WERI-Rb-1 (cell line): ENCODE measurements at regions not wholly inside any gene's neighbourhood (a gene's known extent, or its start where the extent isn't known, plus 50 kb on each side); places are given as distances from the start of the nearest gene placed in this dataset.

Experiments used
- DNase-seq: peaks from one replicate; pipeline ENCODE4 v3.0.0-alpha.2; 2020
- H3K27ac ChIP-seq: fragments of 250-450 bp; sonication (Bioruptor Pico); 2 replicates; pipeline ENCODE4 v1.5.1; 2020; ENCODE audit warnings: mild to moderate bottlenecking, moderate library complexity
- H3K27me3 ChIP-seq: fragments of 250-450 bp; sonication (Bioruptor Pico); 2 replicates; pipeline ENCODE4 v1.5.1; 2021; ENCODE audit warnings: mild to moderate bottlenecking, low read depth, moderate library complexity; ENCODE audit not compliant: insufficient read depth, severe bottlenecking
- H3K36me3 ChIP-seq: fragments of 250-450 bp; sonication (Bioruptor Pico); 2 replicates; pipeline ENCODE4 v1.5.1; 2020; ENCODE audit warnings: mild to moderate bottlenecking, moderate library complexity
- H3K4me3 ChIP-seq: 2 replicates; pipeline ENCODE4 v1.5.1; 2011; ENCODE audit warnings: low read depth, mild to moderate bottlenecking, control low read depth, low read length
- H3K9me3 ChIP-seq: fragments of 250-450 bp; sonication (Bioruptor Pico); 2 replicates; pipeline ENCODE4 v1.5.1; 2021; ENCODE audit warnings: mild to moderate bottlenecking, moderate library complexity; ENCODE audit not compliant: severe bottlenecking
- CTCF ChIP-seq: IDR thresholded peaks from 2 replicates; pipeline ENCODE4 v1.5.1; 2011; ENCODE audit warnings: low read depth, mild to moderate bottlenecking, control low read depth, inconsistent platforms, low read length

- Histone ChIP-seq H3K27me3 (no peaks in the 10 kb centered on the region), H3K27ac (no peak overlapping the region), H3K9me3 (no peaks in the 10 kb centered on the region), H3K4me3 (no peak overlapping the region), H3K36me3 (no peaks in the 10 kb centered on the region)
- no peak for TF ChIP-seq CTCF
- no peak for DNase-seq
Observed at GRCh38 chr2:122363885-122364284, 608.4 kb downstream of the TSN start.

GRCh38 chr2:122366427-122366826, 611.0 kb downstream of the TSN start:
- Histone ChIP-seq H3K27me3 (no peaks in the 10 kb centered on the region), H3K27ac (no peak overlapping the region), H3K9me3 (no peaks in the 10 kb centered on the region), H3K36me3 (no peaks in the 10 kb centered on the region), H3K4me3 (no peak overlapping the region)
- no peak for DNase-seq
- no peak for TF ChIP-seq CTCF

GRCh38 chr2:122366969-122367645, 611.7 kb downstream of the TSN start:
- Histone ChIP-seq H3K4me3 (no peak overlapping the region), H3K27me3 (no peaks in the 10 kb centered on the region), H3K36me3 (no peaks in the 10 kb centered on the region), H3K9me3 (no peaks in the 10 kb centered on the region), H3K27ac (no peak overlapping the region)
- no peak for TF ChIP-seq CTCF
- no peak for DNase-seq

- H3K27me3 ChIP-seq = no peaks in the 10 kb centered on the region
Observed at GRCh38 chr2:122367646-122368010, 612.2 kb downstream of the TSN start.

GRCh38 chr2:122368576-122369243, 613.3 kb downstream of the TSN start:
- Histone ChIP-seq H3K27ac (no peak overlapping the region), H3K9me3 (no peaks in the 10 kb centered on the region), H3K4me3 (no peak overlapping the region), H3K36me3 (no peaks in the 10 kb centered on the region), H3K27me3 (no peaks in the 10 kb centered on the region)
- no peak for TF ChIP-seq CTCF
- DNase-seq = peak; percentile 22

More at GRCh38 chr2:122367646-122368010, 612.2 kb downstream of the TSN start:
- Histone ChIP-seq H3K27ac (no peak overlapping the region), H3K4me3 (no peak overlapping the region), H3K9me3 (no peaks in the 10 kb centered on the region), H3K36me3 (no peaks in the 10 kb centered on the region)
- DNase-seq = no peak
- TF ChIP-seq CTCF = no peak

- Histone ChIP-seq H3K27me3 (no peaks in the 10 kb centered on the region), H3K27ac (no peak overlapping the region), H3K4me3 (no peak overlapping the region), H3K9me3 (no peaks in the 10 kb centered on the region), H3K36me3 (no peaks in the 10 kb centered on the region)
- DNase-seq = no peak
- TF ChIP-seq CTCF = no peak
Observed at GRCh38 chr2:122378521-122378920, 623.1 kb downstream of the TSN start.
